ENCODE measurements at regions not wholly inside any gene's neighbourhood (a gene's known extent, or its start where the extent isn't known, plus 50 kb on each side); places are given as distances from the start of the nearest gene placed in this dataset.
A peak's percentile ranks its signal among the peaks of the same experiment; 100 is the strongest.

DNA sequence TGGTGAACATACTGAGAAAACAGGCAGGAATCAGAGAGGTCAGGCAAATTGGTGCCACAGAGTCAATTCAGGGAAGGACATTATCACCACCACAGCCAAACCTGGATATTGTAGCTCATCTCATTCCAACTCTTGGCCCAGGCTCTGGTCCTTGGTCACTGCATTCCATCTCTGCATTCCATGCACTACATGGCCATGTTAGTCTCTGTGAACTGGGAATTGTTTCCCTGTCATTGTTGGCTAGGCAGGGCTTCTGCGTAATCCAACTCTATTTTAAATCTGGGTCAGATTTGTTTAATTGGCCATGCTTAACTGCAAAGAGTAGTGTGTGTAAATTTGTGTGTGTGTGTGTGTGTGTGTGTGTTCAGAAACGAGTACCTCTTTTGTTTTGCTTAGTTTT lies 837.6 kb upstream of the ADAMTS5 start:
- TF ChIP-seq, protein P1, sequence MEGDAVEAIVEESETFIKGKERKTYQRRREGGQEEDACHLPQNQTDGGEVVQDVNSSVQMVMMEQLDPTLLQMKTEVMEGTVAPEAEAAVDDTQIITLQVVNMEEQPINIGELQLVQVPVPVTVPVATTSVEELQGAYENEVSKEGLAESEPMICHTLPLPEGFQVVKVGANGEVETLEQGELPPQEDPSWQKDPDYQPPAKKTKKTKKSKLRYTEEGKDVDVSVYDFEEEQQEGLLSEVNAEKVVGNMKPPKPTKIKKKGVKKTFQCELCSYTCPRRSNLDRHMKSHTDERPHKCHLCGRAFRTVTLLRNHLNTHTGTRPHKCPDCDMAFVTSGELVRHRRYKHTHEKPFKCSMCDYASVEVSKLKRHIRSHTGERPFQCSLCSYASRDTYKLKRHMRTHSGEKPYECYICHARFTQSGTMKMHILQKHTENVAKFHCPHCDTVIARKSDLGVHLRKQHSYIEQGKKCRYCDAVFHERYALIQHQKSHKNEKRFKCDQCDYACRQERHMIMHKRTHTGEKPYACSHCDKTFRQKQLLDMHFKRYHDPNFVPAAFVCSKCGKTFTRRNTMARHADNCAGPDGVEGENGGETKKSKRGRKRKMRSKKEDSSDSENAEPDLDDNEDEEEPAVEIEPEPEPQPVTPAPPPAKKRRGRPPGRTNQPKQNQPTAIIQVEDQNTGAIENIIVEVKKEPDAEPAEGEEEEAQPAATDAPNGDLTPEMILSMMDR (IDR thresholded peaks at IDR 0.05; ENCODE audit: low read depth, low read length) = no peak
- Histone ChIP-seq H3K9me3 (ENCODE audit: control insufficient read depth, insufficient read depth, low read length) (no peaks in the 10 kb centered on the region), H3K27ac (ENCODE audit: low read depth, low read length) (no peak overlapping the region), H3K27me3 (ENCODE audit: control insufficient read depth, insufficient read depth, low read length) (no peaks in the 10 kb centered on the region), H3K4me3 (ENCODE audit: low read depth, low read length) (no peak overlapping the region)
- POLR2A ChIA-PET = no interaction called here
- no peak for DNase-seq (ENCODE audit: low read depth, low spot score)
- CTCF ChIA-PET = no interaction called here

DNA sequence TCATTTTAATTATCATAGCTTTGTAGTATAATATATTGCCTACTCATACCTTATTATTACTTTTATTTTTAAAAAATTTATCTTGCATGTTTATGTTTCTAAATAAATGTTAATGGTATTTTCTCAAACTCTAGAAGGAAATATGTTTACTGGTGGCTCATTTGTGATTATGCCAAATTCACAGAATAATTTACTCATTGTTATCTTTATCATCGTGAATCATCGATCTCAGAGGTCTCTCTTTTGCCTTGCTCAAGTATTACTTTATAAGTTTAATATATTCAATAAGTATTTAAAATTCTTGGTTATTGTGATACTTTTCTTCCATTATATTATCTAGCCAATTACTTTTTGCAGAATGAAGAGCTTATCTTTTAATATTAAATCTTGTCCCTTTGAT lies 836.7 kb upstream of the ADAMTS5 start:
- Histone ChIP-seq H3K9me3 (ENCODE audit: control insufficient read depth, insufficient read depth, low read length) (no peaks in the 10 kb centered on the region), H3K27ac (ENCODE audit: low read depth, low read length) (no peak overlapping the region), H3K4me3 (ENCODE audit: low read depth, low read length) (no peak overlapping the region), H3K27me3 (ENCODE audit: control insufficient read depth, insufficient read depth, low read length) (no peaks in the 10 kb centered on the region)
- ChIA-PET CTCF (interaction anchor here (0.6 to 2.2 kb wide), 11 partner anchors 9 to 953 kb away, joined by 3 to 12 read pairs (median 3); no protein-coding TSS in a partner anchor), POLR2A (no interaction called here)
- DNase-seq (ENCODE audit: low read depth, low spot score) = no peak
- TF ChIP-seq, protein P1 (IDR thresholded peaks at IDR 0.05; ENCODE audit: low read depth, low read length) = no peak

DNA sequence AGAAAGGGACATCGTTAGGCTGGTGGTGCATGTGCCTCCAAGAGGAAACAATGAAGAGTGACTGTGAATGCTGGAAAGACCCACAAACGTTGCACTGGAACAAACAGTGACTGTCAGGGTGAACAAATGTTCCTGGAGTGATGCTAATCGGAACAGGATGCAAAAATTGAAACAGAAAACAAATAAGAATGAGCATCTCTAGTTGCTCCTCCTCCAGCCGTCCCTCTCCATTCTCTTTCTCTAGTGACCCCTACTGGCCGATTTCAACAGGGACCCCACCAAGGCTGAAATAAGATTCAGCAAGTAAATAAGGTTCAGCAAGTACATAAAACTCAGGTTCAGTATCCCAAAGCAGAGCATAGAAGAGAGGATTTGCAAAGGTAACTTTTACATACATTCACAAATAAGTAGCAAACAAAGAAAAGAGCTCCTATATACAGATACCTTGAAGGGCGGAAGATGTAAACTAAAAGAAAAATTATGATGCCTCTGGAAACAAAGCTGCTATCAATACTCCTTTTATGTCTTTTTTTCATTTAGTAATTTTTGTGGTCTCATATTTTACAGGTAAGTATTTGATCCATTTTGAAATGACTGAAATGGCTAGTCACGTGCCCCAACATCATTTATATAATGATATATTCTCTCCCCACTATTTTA lies 836.1 kb upstream of the ADAMTS5 start:
- H3K4me3 ChIP-seq (ENCODE audit: low read depth, low read length) = no peak overlapping the region

DNA sequence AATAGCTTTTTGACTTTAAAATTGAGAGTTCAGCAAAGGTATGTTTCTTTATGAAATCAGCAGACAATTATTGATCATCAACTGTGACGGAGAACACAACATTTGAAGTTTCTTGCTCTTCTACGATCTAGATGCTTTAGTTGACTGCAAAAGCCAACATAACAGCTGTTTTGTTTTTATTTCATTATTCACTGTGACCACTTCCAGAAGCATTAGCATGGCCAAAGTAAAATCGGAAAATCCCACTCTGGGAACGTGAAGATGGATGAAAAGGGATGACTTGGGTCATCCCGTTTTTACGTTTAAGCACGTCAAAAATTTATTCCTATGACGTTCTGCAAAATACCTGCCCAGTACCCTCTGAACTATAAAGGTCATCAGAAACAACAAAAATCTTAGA lies 833.0 kb upstream of the ADAMTS5 start:
- ChIA-PET POLR2A (no interaction called here), CTCF (no interaction called here)
- H3K4me3 ChIP-seq (ENCODE audit: low read depth, low read length) = no peak overlapping the region
- TF ChIP-seq, protein P1 (IDR thresholded peaks at IDR 0.05; ENCODE audit: low read depth, low read length) = no peak
- no peaks in the 10 kb centered on the region for H3K9me3 ChIP-seq (ENCODE audit: control insufficient read depth, insufficient read depth, low read length)
- H3K27ac ChIP-seq (ENCODE audit: low read depth, low read length) = no peak overlapping the region
- no peaks in the 10 kb centered on the region for H3K27me3 ChIP-seq (ENCODE audit: control insufficient read depth, insufficient read depth, low read length)
- DNase-seq (ENCODE audit: low read depth, low spot score) = no peak

More for the DNA sequence above, 836.1 kb upstream of the ADAMTS5 start:
- Histone ChIP-seq H3K27ac (ENCODE audit: low read depth, low read length) (no peak overlapping the region), H3K27me3 (ENCODE audit: control insufficient read depth, insufficient read depth, low read length) (no peaks in the 10 kb centered on the region), H3K9me3 (ENCODE audit: control insufficient read depth, insufficient read depth, low read length) (no peaks in the 10 kb centered on the region)
- DNase-seq (ENCODE audit: low read depth, low spot score) = no peak
- TF ChIP-seq, protein P1 (IDR thresholded peaks at IDR 0.05; ENCODE audit: low read depth, low read length) = peak; percentile 67
- ChIA-PET CTCF (interaction anchor here (0.6 to 2.2 kb wide), 11 partner anchors 9 to 952 kb away, joined by 3 to 12 read pairs (median 3); no protein-coding TSS in a partner anchor), POLR2A (no interaction called here)

DNA sequence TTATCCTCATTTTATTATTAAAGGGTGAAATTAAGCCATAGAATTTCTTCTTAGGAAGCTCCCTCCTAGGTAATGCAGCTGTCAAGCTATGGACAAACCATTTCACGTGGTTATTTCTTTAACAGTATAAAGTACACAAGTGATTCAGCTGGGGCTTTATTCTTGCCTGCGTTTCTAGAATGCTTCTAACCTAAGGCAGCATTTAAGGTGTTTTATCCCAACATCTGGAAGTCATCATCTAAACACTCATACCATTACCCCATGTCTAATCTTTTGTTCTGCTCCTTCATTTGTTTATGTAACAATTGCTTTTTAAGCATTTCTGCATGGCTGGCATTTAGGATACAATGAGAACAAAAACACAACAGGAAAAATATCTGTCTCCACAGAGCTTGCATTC lies 829.2 kb upstream of the ADAMTS5 start:
- Histone ChIP-seq H3K9me3 (ENCODE audit: control insufficient read depth, insufficient read depth, low read length) (no peaks in the 10 kb centered on the region), H3K27ac (ENCODE audit: low read depth, low read length) (no peak overlapping the region), H3K4me3 (ENCODE audit: low read depth, low read length) (no peak overlapping the region), H3K27me3 (ENCODE audit: control insufficient read depth, insufficient read depth, low read length) (no peaks in the 10 kb centered on the region)
- ChIA-PET CTCF (interaction anchor here (0.6 to 1.0 kb wide), 2 partner anchors 542 to 945 kb away, joined by 3 read pairs; no protein-coding TSS in a partner anchor), POLR2A (interaction anchor here (0.7 kb wide), 1 partner anchor 11 kb away, joined by 3 read pairs; no protein-coding TSS in a partner anchor)
- peak; percentile 37 for DNase-seq (ENCODE audit: low read depth, low spot score)
- TF ChIP-seq, protein P1 (IDR thresholded peaks at IDR 0.05; ENCODE audit: low read depth, low read length) = no peak
